ENCODE measurements at regions not wholly inside any gene's neighbourhood (a gene's known extent, or its start where the extent isn't known, plus 50 kb on each side); places are given as distances from the start of the nearest gene placed in this dataset.
"Not testable (repeated sequence)": the region's sequence is repeated elsewhere in the genome, so short reads cannot be mapped to it uniquely, and the experiment has no call there.

GRCh38 chr14:98914942-98915341, 357.1 kb downstream of the BCL11B start:
- DNase-seq: no peak
- no peaks in the 10 kb centered on the region for H3K9me3 ChIP-seq (ENCODE audit: severe bottlenecking)
- no peak overlapping the region for H3K27ac ChIP-seq
- H3K27me3 ChIP-seq (ENCODE audit: insufficient read depth, low read depth, severe bottlenecking): peaks cover 75% of the 10 kb centered on the region
- TF ChIP-seq CTCF (IDR thresholded peaks at IDR 0.05; ENCODE audit: low read depth, low read length): no peak
- H3K36me3 ChIP-seq: no peaks in the 10 kb centered on the region
- H3K4me3 ChIP-seq (ENCODE audit: low read depth, low read length): no peak overlapping the region

DNA sequence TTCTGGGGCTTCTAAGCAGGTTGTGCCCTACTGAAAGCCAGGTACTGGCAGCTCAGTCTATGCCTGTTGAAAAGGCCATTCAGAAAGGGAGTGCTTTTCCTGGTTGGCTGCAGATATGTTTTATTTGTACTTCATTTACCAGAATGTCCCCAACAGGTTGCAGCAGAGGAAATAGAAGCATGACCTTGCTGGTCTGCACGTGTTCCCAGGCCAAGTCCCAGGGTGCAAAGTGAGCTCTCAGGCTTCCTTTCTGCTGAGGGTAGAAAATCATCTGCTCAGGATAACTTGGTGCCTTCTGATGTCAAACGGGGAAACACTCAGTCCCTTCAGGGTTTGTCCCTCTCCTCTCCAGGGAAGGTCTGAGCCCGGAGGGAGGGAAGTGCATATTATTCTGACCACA, 356.4 kb downstream of the BCL11B start:
- Histone ChIP-seq H3K27ac (no peak overlapping the region), H3K4me3 (ENCODE audit: low read depth, low read length) (no peak overlapping the region), H3K36me3 (no peaks in the 10 kb centered on the region), H3K9me3 (ENCODE audit: severe bottlenecking) (no peaks in the 10 kb centered on the region), H3K27me3 (ENCODE audit: insufficient read depth, low read depth, severe bottlenecking) (peaks cover 73% of the 10 kb centered on the region)
- TF ChIP-seq CTCF (IDR thresholded peaks at IDR 0.05; ENCODE audit: low read depth, low read length): no peak
- DNase-seq: no peak

GRCh38 chr14:98916036-98916435, 356.0 kb downstream of the BCL11B start:
- H3K9me3 ChIP-seq (ENCODE audit: severe bottlenecking): no peaks in the 10 kb centered on the region
- no peak for DNase-seq
- no peak overlapping the region for H3K27ac ChIP-seq
- H3K27me3 ChIP-seq (ENCODE audit: insufficient read depth, low read depth, severe bottlenecking): peaks cover 72% of the 10 kb centered on the region
- H3K36me3 ChIP-seq: no peaks in the 10 kb centered on the region
- no peak for TF ChIP-seq CTCF (IDR thresholded peaks at IDR 0.05; ENCODE audit: low read depth, low read length)
- no peak overlapping the region for H3K4me3 ChIP-seq (ENCODE audit: low read depth, low read length)

DNA sequence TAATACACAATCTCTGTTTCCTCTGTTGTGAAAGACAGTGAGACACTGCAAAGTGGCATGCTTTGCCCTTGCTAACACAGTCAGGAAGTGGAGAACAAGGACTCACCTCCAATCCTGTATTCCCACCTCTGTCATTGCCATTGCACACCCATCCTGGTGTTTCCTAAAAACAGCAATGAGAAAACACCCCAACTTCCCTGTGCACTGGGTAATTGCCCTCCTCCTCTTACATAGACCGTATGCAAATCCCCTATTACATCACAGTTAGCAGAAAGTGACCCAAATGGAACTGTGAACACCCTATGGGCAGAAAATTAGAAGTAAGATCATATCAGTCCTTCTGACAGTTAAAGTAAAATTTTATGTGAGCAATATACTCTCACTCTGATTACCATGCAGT, 355.5 kb downstream of the BCL11B start:
- no peak for TF ChIP-seq CTCF (IDR thresholded peaks at IDR 0.05; ENCODE audit: low read depth, low read length)
- Histone ChIP-seq H3K27ac (no peak overlapping the region), H3K4me3 (ENCODE audit: low read depth, low read length) (no peak overlapping the region), H3K9me3 (ENCODE audit: severe bottlenecking) (no peaks in the 10 kb centered on the region), H3K36me3 (no peaks in the 10 kb centered on the region), H3K27me3 (ENCODE audit: insufficient read depth, low read depth, severe bottlenecking) (peaks cover 69% of the 10 kb centered on the region)
- no peak for DNase-seq

GRCh38 chr14:98919434-98919833, 352.6 kb downstream of the BCL11B start:
- H3K27me3 ChIP-seq (ENCODE audit: insufficient read depth, low read depth, severe bottlenecking): peaks cover 72% of the 10 kb centered on the region
- no peak overlapping the region for H3K27ac ChIP-seq
- H3K36me3 ChIP-seq: no peaks in the 10 kb centered on the region
- no peak for TF ChIP-seq CTCF (IDR thresholded peaks at IDR 0.05; ENCODE audit: low read depth, low read length)
- no peak for DNase-seq
- H3K9me3 ChIP-seq (ENCODE audit: severe bottlenecking): no peaks in the 10 kb centered on the region
- H3K4me3 ChIP-seq (ENCODE audit: low read depth, low read length): no peak overlapping the region

DNA sequence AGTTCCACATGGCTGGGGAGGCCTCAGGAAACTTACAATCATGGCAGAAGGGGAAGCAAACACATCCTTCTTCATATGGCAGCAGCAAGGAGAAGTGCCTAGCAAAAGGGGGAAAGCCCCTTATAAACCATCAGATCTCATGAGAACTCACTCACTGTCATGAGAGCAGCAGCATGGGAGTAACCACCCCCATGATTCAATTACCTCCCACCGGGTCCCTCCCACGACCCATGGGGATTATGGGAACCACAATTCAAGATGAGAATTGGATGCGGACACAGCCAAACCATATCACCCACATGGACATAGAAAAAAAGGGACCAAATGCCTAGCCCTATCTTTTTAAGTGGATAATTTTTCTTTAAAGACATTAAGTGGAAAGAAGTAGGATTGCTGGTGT, 350.7 kb downstream of the BCL11B start:
- H3K4me3 ChIP-seq (ENCODE audit: low read depth, low read length); H3K27ac ChIP-seq; H3K9me3 ChIP-seq (ENCODE audit: severe bottlenecking); H3K36me3 ChIP-seq; DNase-seq: not testable (repeated sequence)
- H3K27me3 ChIP-seq (ENCODE audit: insufficient read depth, low read depth, severe bottlenecking): peaks cover 72% of the 10 kb centered on the region
